Large intestine (tissue), 3 donors: ENCODE measurements at regions not wholly inside any gene's neighbourhood (a gene's known extent, or its start where the extent isn't known, plus 50 kb on each side); places are given as distances from the start of the nearest gene placed in this dataset.

ENCODE experiments used
- DNase-seq, 2 donors: peaks; one replicate each; pipeline versions ENCODE4 v3.0.0 to v3.0.0-alpha.2; 2013
- H3K27ac ChIP-seq: one replicate; pipeline ENCODE4 v1.5.1; 2013; ENCODE audit warnings: low read length
- H3K27me3 ChIP-seq: 2 replicates; pipeline ENCODE4 v1.6.1; 2013; ENCODE audit warnings: low read length; ENCODE audit not compliant: control insufficient read depth, insufficient read depth
- H3K36me3 ChIP-seq: 2 replicates; pipeline ENCODE4 v1.6.1; 2013; ENCODE audit warnings: low read length; ENCODE audit not compliant: control insufficient read depth, insufficient read depth
- H3K4me1 ChIP-seq: one replicate; pipeline ENCODE4 v1.6.1; 2013; ENCODE audit warnings: low read length; ENCODE audit not compliant: control insufficient read depth, insufficient read depth
- H3K4me3 ChIP-seq: one replicate; pipeline ENCODE4 v1.5.1; 2013; ENCODE audit warnings: low read length
- H3K9me3 ChIP-seq: one replicate; pipeline ENCODE4 v1.6.1; 2013; ENCODE audit warnings: mild to moderate bottlenecking, low read depth, low read length, moderate library complexity; ENCODE audit not compliant: control insufficient read depth
- WGBS: methylation state at CpG from one replicate; pipeline ENCODE4 v1.1.5; 2013; ENCODE audit warnings: low lambda C conversion rate; ENCODE audit not compliant: insufficient coverage; 5-methylcytosine and 5-hydroxymethylcytosine counted together

- Histone ChIP-seq H3K27ac (no peak overlapping the region), H3K27me3 (no peaks in the 10 kb centered on the region), H3K9me3 (no peaks in the 10 kb centered on the region), H3K4me1 (no peaks in the 10 kb centered on the region), H3K36me3 (no peaks in the 10 kb centered on the region), H3K4me3 (no peak overlapping the region)
- no CpG with 5 or more reads among the region's 2 CpGs for WGBS
- DNase-seq, result no peak
These were observed 54.9 kb upstream of the CES5A start for GRCh38 chr16:55930036-55930435.

- H3K27ac ChIP-seq, result no peak overlapping the region
- no peaks in the 10 kb centered on the region for H3K36me3 ChIP-seq
- no CpG with 5 or more reads among the region's 8 CpGs for WGBS
- H3K4me3 ChIP-seq, result no peak overlapping the region
- H3K27me3 ChIP-seq, result no peaks in the 10 kb centered on the region
- H3K4me1 ChIP-seq, result no peaks in the 10 kb centered on the region
- DNase-seq, result no peak
- H3K9me3 ChIP-seq, result no peaks in the 10 kb centered on the region
These were observed 54.0 kb upstream of the CES5A start for GRCh38 chr16:55929181-55929580.

GRCh38 chr16:55925242-55925641, 50.1 kb upstream of the CES5A start:
- no peaks in the 10 kb centered on the region for H3K9me3 ChIP-seq
- H3K4me1 ChIP-seq, result no peaks in the 10 kb centered on the region
- H3K27me3 ChIP-seq, result no peaks in the 10 kb centered on the region
- H3K27ac ChIP-seq, result no peak overlapping the region
- no peak for DNase-seq
- H3K36me3 ChIP-seq, result no peaks in the 10 kb centered on the region
- no peak overlapping the region for H3K4me3 ChIP-seq
- 75% methylated on average over 3 of the region's 3 CpGs for WGBS
